Esophagus muscularis mucosa (tissue), 4 donors: ENCODE measurements at regions not wholly inside any gene's neighbourhood (a gene's known extent, or its start where the extent isn't known, plus 50 kb on each side); places are given as distances from the start of the nearest gene placed in this dataset.

Experiments
- CTCF ChIP-seq, 3 experiments: fragments of 200-600 bp in 2 of 3; fragments of 450-650 bp in 1 of 3; sonication (generic) in 2 of 3; IDR thresholded peaks; one replicate each; pipeline ENCODE4 v1.5.1; 2017 to 2019; ENCODE audit warnings: antibody characterized with exemption in 3 of 3, mild to moderate bottlenecking in 2 of 3, moderate library complexity in 1 of 3
- EP300 ChIP-seq: sonication (generic); formaldehyde crosslinking; IDR thresholded peaks from one replicate; pipeline ENCODE4 v1.6.1; 2017; ENCODE audit warnings: antibody characterized with exemption
- POLR2A ChIP-seq: fragments of 450-650 bp; IDR thresholded peaks from one replicate; pipeline ENCODE4 v1.6.1; 2017; ENCODE audit warnings: antibody characterized with exemption, moderate library complexity, mild to moderate bottlenecking, low read depth
- POLR2AphosphoS5 ChIP-seq, 2 donors: sonication (generic); formaldehyde crosslinking; IDR thresholded peaks; one replicate each; pipeline ENCODE4 v1.6.1; 2017; ENCODE audit warnings: antibody characterized with exemption in 2 of 2

- TF ChIP-seq CTCF (IDR thresholded peaks at IDR 0.05) (no peak), POLR2A (no peak), EP300 (no peak), POLR2AphosphoS5 (IDR thresholded peaks at IDR 0.05) (no peak)
Observed at GRCh38 chr5:8767746-8768145, 778.1 kb downstream of the SEMA5A start.
